DND-41 (cell line): ENCODE measurements at regions not wholly inside any gene's neighbourhood (a gene's known extent, or its start where the extent isn't known, plus 50 kb on each side); places are given as distances from the start of the nearest gene placed in this dataset.

ENCODE experiments used
- CTCF ChIP-seq: IDR thresholded peaks from 2 replicates; pipeline ENCODE4 v1.5.1; 2012; ENCODE audit warnings: borderline replicate concordance, low read length, moderate library complexity, mild to moderate bottlenecking; ENCODE audit not compliant: poor library complexity, severe bottlenecking; ENCODE audit errors: extremely low read depth
- EZH2 ChIP-seq: IDR thresholded peaks from 3 replicates; pipeline ENCODE4 v1.6.1; 2012; ENCODE audit warnings: borderline replicate concordance, low read depth, mild to moderate bottlenecking, moderate library complexity, low read length, inconsistent platforms; ENCODE audit not compliant: severe bottlenecking

DNA sequence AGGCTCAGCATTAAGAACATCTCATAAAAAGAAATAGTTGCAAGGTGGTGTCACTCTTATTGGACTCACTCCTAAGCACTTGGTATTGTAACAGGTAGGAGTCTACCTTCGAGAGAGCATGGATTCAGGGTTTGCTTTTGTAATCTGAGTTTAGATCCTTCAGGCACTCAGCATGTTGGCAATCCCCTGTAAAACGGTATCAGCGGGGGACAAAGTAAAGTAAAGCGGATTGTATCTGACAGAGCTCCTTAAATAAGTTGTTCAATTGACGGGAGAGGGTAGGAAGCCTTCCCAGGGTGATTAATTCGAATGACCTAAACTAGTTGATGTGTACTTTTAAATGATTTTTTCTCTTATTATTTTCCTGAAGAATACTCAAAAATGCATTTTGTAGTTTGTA, 869.8 kb upstream of the EPHA7 start:
- TF ChIP-seq CTCF = no peak
- no peak for TF ChIP-seq EZH2
